ENCODE measurements at regions not wholly inside any gene's neighbourhood (a gene's known extent, or its start where the extent isn't known, plus 50 kb on each side); places are given as distances from the start of the nearest gene placed in this dataset.
"Not testable (repeated sequence)": the region's sequence is repeated elsewhere in the genome, so short reads cannot be mapped to it uniquely, and the experiment has no call there.

GRCh38 chrX:66882101-66882500 lies 243.2 kb upstream of the EDA2R start:
- no peak overlapping the region for H3K4me3 ChIP-seq (ENCODE audit: low read depth, low read length)
- DNase-seq (ENCODE audit: low read depth) = no peak
- no peak for TF ChIP-seq CTCF (IDR thresholded peaks at IDR 0.05; ENCODE audit: insufficient read depth, low read depth, low read length)

GRCh38 chrX:66876776-66877175 lies 237.9 kb upstream of the EDA2R start:
- no peak for TF ChIP-seq CTCF (IDR thresholded peaks at IDR 0.05; ENCODE audit: insufficient read depth, low read depth, low read length)

GRCh38 chrX:66872771-66873170 lies 233.9 kb upstream of the EDA2R start:
- no peak for DNase-seq (ENCODE audit: low read depth)
- no peak overlapping the region for H3K4me3 ChIP-seq (ENCODE audit: low read depth, low read length)
- TF ChIP-seq CTCF (IDR thresholded peaks at IDR 0.05; ENCODE audit: insufficient read depth, low read depth, low read length) = no peak

More at GRCh38 chrX:66876776-66877175, 237.9 kb upstream of the EDA2R start:
- no peak overlapping the region for H3K4me3 ChIP-seq (ENCODE audit: low read depth, low read length)
- DNase-seq (ENCODE audit: low read depth) = no peak

GRCh38 chrX:66863721-66864120 lies 224.8 kb upstream of the EDA2R start:
- no peak for DNase-seq (ENCODE audit: low read depth)
- TF ChIP-seq CTCF (IDR thresholded peaks at IDR 0.05; ENCODE audit: insufficient read depth, low read depth, low read length) = no peak
- no peak overlapping the region for H3K4me3 ChIP-seq (ENCODE audit: low read depth, low read length)

GRCh38 chrX:66833426-66833825 lies 194.5 kb upstream of the EDA2R start:
- no peak for DNase-seq (ENCODE audit: low read depth)
- TF ChIP-seq CTCF (IDR thresholded peaks at IDR 0.05; ENCODE audit: insufficient read depth, low read depth, low read length) = no peak
- H3K4me3 ChIP-seq (ENCODE audit: low read depth, low read length) = no peak overlapping the region

GRCh38 chrX:66815227-66815626 lies 176.3 kb upstream of the EDA2R start:
- TF ChIP-seq CTCF (IDR thresholded peaks at IDR 0.05; ENCODE audit: insufficient read depth, low read depth, low read length) = no peak
- H3K4me3 ChIP-seq (ENCODE audit: low read depth, low read length) = no peak overlapping the region
- no peak for DNase-seq (ENCODE audit: low read depth)

- DNase-seq (ENCODE audit: low read depth); H3K4me3 ChIP-seq (ENCODE audit: low read depth, low read length): not testable (repeated sequence)
These were observed 155.6 kb upstream of the EDA2R start for GRCh38 chrX:66794514-66794913.
